IMR-90 (cell line): ENCODE measurements at regions not wholly inside any gene's neighbourhood (a gene's known extent, or its start where the extent isn't known, plus 50 kb on each side); places are given as distances from the start of the nearest gene placed in this dataset.

Source experiments
- BHLHE40 ChIP-seq: fragments of 150-350 bp; IDR thresholded peaks from 2 replicates; pipeline ENCODE4 v1.6.1; 2016; ENCODE audit warnings: mild to moderate bottlenecking, low read depth, low read length
- MXI1 ChIP-seq: IDR thresholded peaks from 2 replicates; pipeline ENCODE4 v1.6.1; 2012; ENCODE audit warnings: low read depth, mild to moderate bottlenecking, low read length, moderate library complexity, borderline replicate concordance
- POLR2A ChIP-seq: IDR thresholded peaks from 2 replicates; pipeline ENCODE4 v1.6.1; 2012; ENCODE audit warnings: mild to moderate bottlenecking, low read depth, low read length
- RFX5 ChIP-seq: IDR thresholded peaks from 2 replicates; pipeline ENCODE4 v1.8.0; 2012; ENCODE audit warnings: low read depth, mild to moderate bottlenecking, low read length, moderate library complexity
- TF ChIP-seq, protein P1 (sequence below): conservative IDR thresholded peaks from 2 replicates; pipeline ENCODE4 v1.5.1; 2012; ENCODE audit warnings: mild to moderate bottlenecking, low read depth, low read length, improper control_type of control experiment
- TF ChIP-seq, protein P2 (sequence below): fragments of 150-350 bp; IDR thresholded peaks from 2 replicates; pipeline ENCODE4 v1.6.1; 2017; ENCODE audit warnings: mild to moderate bottlenecking, antibody characterized with exemption, low read length, low read depth
- TF ChIP-seq, protein P3 (sequence below): fragments of 150-350 bp; IDR thresholded peaks from 2 replicates; pipeline ENCODE4 v1.6.1; 2016; ENCODE audit warnings: low read depth, mild to moderate bottlenecking, low read length, moderate library complexity, borderline replicate concordance

DNA sequence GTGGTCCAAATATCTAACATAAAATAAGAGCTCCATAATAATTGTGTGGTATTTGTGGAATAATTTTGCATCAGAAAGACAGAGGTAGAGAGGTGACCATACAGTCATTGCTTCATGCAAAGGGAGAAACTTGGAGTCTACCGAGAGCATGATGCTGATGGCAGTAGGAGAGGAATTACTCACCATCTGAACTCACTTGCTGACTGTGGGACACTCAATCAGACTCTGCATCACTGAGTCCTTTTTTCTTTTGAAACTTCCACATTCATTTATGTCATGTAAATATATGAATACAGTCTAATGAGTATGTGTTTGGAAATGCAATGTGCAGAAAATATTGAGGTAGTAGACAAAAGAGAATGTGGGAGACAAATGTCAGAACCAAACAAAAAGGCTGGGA lies 933.8 kb downstream of the REEP3 start:
- TF ChIP-seq, protein P1, sequence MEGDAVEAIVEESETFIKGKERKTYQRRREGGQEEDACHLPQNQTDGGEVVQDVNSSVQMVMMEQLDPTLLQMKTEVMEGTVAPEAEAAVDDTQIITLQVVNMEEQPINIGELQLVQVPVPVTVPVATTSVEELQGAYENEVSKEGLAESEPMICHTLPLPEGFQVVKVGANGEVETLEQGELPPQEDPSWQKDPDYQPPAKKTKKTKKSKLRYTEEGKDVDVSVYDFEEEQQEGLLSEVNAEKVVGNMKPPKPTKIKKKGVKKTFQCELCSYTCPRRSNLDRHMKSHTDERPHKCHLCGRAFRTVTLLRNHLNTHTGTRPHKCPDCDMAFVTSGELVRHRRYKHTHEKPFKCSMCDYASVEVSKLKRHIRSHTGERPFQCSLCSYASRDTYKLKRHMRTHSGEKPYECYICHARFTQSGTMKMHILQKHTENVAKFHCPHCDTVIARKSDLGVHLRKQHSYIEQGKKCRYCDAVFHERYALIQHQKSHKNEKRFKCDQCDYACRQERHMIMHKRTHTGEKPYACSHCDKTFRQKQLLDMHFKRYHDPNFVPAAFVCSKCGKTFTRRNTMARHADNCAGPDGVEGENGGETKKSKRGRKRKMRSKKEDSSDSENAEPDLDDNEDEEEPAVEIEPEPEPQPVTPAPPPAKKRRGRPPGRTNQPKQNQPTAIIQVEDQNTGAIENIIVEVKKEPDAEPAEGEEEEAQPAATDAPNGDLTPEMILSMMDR = no peak
- TF ChIP-seq POLR2A (no peak), BHLHE40 (no peak), MXI1 (no peak), RFX5 (no peak)
- TF ChIP-seq, protein P2, sequence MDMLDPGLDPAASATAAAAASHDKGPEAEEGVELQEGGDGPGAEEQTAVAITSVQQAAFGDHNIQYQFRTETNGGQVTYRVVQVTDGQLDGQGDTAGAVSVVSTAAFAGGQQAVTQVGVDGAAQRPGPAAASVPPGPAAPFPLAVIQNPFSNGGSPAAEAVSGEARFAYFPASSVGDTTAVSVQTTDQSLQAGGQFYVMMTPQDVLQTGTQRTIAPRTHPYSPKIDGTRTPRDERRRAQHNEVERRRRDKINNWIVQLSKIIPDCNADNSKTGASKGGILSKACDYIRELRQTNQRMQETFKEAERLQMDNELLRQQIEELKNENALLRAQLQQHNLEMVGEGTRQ = no peak
- TF ChIP-seq, protein P3, sequence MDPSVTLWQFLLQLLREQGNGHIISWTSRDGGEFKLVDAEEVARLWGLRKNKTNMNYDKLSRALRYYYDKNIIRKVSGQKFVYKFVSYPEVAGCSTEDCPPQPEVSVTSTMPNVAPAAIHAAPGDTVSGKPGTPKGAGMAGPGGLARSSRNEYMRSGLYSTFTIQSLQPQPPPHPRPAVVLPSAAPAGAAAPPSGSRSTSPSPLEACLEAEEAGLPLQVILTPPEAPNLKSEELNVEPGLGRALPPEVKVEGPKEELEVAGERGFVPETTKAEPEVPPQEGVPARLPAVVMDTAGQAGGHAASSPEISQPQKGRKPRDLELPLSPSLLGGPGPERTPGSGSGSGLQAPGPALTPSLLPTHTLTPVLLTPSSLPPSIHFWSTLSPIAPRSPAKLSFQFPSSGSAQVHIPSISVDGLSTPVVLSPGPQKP = no peak
